Activated gamma-delta T cell treated with anti-CD3 and anti-CD28 coated beads, Interleukin-2, amount 50 U/mL, for 16 hours (primary cell): ENCODE measurements at regions not wholly inside any gene's neighbourhood (a gene's known extent, or its start where the extent isn't known, plus 50 kb on each side); places are given as distances from the start of the nearest gene placed in this dataset.
"Not testable (repeated sequence)": the region's sequence is repeated elsewhere in the genome, so short reads cannot be mapped to it uniquely, and the experiment has no call there.

ENCODE experiments used
- DNase-seq: peaks from one replicate; pipeline ENCODE4 v3.0.0-alpha.2; 2020; ENCODE audit warnings: low read depth

DNA sequence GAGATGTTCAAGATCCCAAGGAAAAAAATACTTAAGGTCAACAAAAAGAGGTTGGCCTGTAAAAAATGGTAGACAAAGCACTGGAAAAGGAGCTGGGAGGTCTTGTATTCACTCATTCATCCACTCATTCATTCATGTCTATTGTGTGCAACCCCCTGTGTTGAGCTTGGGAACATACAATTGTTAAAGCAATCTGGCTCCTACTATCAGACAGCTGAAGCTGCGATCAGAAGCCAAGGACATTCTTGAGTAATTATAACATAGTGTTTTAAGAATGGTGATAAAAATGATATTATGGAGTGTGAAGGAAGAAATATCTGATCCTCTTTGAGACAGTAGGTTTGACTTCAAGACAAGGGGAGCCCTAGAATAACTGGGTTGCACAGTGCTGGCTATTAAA, 693.4 kb downstream of the TOX3 start:
- no peak for DNase-seq

DNA sequence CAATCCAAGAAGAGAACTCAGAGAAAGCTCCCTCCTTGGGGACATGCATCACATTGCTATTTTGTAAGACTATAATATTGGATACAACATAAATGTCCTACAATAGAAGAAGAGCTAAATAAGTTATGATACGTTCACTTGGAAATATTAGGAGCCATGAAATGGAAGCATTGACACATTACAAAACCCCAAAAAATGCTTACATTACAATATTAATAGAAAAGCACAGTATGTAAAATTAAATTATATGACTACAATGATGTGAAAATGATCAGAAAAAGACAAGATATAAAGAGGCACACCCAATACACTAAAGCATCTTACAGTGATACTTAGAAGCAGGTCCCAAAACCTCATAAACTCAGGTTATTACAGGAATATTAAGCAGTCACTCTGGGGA, 694.1 kb downstream of the TOX3 start:
- DNase-seq = no peak

DNA sequence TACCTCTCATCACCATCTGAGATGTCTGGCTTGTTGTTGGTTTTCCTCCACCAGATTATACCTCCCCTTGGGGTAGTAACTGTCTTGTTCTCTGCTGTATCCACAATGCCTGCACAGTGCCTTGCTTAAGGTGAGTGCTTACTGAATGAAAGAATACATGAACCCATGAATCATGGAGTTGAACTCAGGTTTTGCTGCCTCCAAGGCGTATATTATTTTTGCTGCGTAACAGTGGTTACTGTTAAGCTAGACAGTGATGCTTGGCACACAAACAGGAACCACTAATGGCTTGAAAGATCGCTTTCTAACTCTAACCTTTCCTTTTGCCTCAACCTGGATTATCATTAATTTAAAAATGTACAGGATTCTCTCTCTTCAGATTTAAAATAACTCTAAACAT, 695.8 kb downstream of the TOX3 start:
- no peak for DNase-seq

DNA sequence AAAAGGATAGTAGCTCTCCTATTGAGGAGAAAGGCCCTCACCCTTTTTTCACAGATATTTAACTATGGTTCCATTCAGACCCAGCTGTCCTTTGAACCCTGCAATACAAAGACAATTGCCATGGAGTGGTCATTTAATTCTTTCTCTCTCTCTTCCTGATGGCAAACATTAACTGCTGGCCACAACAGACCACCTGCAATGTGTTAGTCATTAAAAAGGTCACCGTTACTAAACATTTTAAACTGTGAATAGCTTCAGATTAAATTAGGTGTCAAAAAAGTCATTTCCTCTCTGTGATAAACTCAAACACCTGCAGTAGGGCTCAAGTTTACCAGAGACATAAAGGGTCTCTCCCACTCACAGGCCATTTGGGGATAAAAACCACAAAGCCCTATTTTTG, 697.2 kb downstream of the TOX3 start:
- no peak for DNase-seq

DNA sequence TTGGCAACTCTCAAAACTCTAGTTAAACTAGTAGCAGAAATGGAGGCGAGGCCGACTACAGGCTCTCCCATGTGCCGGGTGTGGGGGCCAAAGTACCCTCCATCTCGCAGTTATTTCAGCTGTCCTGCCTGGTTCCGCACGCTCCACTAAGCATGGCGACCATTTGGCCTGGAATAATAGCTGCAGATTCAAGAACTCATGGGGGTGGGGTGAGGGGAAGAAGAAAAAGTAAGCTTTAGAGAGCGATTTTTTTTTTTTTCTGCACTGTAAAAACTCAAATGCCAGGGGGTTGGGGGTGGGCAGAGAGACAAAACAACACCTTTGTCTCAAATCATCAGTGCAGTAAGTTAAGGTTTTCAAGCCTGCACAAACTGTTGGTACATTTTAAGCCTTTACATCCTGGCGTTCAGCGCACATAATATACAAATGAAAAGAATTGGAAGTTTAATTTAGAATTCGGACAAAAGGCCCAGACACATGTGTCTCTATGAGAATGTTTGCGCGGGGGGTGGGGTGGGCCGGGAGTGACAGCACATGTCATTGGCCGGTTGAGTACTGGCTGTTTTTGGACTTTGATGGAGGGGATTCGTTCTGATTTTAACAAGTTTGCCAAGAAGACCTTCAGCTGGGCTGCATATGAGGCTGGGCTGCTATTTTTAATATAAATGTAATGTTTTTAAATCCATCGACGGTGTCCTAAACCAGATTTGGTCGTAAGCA, 694.7 kb upstream of the SALL1 start:
- no peak for DNase-seq

DNA sequence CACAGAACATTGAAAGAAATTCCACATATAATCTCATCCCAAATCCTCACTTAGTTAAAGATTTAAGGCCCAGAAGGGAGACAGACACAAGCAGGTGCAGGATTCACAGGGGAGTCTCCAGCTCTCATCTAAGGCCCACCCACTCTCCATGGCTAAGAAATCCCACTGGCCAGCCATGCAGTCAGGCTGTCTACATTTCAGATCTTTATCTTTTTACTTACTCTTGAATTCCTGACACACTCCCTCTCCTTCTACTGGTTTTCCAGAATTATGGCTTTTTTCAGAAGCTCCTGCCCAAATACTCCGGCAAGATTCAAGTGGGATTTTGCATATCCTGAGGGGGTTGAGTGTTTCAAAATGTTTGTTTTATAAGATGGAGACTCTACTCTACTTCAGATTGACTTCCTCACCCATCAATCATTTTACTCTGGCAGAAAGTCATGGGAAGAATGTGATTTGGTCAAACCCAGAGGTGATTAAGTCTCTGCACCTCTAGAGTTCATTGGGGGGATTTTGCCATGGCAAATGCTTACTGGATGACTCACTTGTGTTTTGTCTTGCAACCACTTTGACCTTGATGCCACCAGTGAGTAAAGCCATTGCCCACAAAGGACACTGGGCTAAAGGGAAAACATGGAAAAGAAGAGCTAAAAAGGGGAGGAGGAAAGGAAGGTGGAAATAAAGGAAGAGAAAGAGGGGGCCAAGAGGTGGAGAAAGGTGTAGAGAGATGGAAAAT, 688.8 kb upstream of the SALL1 start:
- no peak for DNase-seq

DNA sequence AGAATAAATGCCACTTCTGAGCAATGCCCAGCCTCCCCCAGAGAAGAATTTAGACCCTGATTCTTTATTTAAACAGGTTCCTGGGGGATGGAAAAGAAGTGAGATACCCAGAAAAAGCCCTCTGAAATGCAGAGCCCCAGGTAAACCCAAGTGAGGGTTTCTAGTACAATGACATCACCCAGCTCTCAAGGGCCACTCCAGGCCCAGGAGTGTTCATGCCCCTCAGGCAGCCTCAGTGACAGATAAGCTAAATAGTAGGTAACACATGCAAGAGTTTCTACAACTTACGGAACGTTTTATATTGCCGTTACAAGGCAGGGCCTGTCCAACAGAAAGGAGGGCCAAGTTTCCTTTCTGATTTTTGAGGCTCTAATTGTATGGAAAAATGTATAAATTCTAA, 683.7 kb upstream of the SALL1 start:
- DNase-seq = no peak

DNA sequence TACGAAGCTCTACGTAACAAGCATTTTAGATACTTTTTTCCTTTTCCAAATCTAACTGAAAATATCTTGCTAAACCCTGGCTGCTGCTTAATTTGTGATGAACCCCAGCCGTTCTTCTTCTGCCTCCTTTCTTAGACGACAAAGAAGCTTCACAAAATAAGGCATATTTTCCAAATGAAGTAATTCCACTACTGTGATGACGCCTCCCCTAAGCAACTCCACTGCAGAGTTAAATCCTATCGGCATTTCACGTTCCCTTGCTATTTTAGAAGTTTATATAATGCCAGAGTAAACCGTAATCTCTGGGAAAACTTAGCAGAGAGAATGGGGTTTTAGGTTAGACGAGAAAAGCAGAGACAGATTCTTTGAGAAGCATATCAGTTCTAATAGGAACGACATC, 683.1 kb upstream of the SALL1 start:
- DNase-seq = no peak

DNA sequence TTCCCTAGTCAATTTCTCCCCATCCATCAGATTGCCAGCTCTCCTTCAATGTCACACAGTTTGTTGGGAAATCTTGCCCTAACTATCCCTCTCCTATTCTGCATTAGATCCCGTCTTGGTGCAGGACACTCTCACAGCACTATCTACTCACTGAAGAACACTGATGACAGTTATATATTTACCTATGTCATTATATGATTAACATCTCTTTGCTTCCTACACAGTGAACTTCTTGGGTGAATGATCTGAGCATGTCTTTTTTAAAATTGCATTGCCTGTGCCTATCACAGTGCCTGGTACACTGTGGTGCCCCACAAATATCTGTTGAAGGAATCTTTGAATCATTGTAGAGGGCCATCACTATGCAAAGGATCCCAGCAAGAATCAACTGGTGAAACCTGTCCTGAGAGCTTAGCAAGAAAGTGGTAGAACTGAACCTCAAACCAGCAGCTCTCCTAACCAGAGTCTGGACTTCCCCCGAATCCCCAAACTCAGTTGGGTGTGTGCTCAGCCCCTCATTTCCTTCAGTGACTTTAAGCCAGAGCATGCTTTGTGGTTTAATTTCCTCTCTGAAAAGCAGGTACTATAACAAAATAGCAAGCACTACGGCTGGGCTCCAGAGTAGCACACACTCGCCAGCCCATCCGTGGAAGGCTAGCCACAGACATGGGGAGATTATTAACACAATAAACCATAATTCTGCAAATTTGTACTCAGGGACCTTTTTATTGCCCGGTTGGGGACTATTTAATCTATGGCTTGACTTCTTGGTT, 680.7 kb upstream of the SALL1 start:
- no peak for DNase-seq

DNA sequence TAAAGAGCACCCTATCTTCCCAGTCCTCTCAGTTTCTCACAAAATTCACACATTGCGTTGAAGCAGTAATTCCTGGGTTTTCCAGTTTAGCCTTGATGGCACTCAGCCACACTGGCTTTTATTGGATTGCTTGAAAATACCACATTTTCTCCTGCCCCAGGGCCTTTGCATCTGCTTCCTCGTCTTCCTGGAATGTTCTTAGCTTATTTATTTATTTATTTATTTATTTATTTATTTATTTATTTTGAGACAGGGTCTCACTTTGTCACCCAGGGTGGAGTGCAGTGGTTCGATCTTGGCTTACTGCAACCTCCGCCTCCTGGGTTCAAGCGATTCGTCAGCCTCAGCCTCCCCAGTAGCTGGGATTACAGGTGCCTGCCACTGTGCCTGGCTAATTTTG, 680.0 kb upstream of the SALL1 start:
- DNase-seq = not testable (repeated sequence)

DNA sequence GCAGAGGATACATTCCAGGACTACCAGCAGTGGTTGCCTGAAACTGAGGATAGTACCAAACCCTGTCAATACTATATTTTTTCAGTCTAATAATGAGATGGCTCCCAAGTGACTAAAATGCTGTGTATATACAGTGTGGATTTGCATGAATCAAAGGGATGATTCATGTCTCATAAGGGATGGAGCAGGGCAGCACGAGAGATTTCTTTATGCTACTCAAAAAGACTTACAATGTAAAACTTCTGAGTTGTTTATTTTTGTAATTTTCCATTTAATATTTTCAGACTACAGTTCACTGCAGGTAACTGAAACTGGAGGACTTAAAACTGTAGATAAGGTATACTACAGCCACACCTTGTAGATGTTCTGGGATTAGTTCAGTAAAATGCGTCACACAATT, 674.7 kb upstream of the SALL1 start:
- no peak for DNase-seq

DNA sequence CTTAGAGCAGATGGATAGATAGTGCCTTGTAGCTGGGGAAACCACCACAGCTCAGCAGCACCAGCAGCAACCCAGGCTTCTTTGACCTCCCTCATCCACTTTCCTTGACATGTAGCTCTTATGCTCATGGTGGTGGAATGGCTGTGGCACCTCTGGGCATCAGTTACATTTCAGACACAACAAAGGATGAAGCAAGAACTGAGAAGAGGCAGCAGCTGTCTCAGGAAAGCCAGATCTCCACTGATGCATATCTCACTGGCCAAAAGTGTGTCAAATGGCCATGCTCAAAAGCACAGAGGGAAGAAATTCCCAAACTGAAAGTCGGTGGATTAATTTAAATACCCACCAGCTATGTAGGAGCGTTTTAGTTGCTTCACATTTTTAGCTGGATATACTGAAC, 671.4 kb upstream of the SALL1 start:
- no peak for DNase-seq

DNA sequence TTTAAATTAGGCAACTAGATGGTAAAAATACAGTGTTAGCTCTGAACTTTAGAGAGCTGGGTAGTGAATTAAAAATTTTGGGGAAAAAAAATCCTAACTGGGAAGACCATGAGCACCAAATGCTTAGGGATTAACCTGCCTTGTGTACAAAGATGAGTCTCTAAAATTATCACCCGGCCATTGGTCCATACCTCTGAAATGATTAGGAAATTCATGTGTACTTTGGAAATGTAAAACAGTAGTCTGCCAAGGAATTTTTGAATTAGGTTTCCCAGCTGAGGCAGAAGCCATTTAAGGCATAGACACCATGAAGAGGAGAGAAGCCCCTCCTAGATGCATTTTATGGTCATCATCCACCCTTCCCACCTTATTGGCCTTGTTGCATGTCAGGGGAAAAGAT, 670.5 kb upstream of the SALL1 start:
- no peak for DNase-seq

DNA sequence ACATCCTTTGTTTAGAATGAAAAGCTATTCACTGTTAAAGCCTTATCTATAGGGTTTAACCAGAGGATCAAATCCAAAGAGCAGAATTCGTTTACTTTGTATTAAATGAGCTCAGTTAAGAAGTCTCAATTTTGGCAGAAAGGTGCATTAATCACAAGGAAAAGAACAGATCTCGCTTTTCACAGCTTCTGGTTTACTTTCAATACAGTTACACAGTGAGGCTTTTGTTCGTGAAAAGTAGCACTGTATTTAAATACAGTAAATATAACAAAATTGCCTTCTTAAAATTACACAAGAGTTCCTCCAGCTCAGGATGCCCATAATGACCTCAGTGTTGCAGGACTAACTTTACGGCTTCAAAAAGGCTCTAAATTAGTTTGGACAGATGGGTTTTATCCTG, 669.1 kb upstream of the SALL1 start:
- no peak for DNase-seq

DNA sequence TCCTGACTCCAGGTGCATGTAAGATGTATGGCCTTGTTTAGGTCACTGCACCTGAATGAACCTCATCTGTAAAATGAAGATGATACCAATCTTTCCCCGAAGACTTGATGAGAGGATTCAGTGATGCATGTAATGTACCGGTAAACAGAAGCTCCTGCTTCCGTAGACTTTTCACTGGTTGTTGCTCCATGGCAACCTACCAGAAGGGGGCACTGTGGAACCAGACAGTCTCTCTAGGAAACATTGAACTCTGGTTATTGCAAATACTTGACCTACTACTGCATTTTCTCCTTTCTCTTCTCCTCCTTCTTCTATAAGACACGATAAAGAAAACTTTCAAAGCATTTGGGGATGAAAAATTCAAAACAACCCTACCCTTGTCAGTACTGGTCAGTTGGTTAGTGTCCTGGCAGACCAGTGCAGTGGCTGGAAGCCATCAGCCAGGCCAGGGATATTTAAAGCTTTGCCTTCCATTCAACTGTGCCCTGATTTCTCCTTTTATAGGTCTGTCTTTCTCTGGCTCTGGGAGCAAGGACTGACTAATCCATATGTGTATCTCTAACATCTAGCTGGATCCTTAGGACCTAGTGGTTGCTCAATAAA, 667.4 kb upstream of the SALL1 start:
- no peak for DNase-seq

DNA sequence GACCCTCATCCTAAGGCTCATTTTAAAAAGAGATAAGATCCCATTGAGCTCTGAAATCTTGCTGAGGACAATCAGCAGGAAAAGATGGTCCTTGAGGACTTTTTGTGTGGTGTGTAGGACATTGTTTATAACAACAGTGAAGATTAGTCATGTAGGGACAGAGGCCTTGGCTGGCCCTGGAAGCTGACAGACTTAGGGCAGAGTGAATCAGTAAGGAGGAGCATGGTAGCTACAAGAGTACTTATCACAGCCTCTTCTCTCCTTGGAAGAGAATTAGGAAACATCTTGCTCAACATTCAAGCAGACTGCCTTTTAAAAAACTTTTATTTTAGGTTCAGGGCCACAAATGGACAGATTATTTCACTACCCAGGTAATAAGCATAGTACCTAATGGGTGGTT, 665.9 kb upstream of the SALL1 start:
- no peak for DNase-seq

DNA sequence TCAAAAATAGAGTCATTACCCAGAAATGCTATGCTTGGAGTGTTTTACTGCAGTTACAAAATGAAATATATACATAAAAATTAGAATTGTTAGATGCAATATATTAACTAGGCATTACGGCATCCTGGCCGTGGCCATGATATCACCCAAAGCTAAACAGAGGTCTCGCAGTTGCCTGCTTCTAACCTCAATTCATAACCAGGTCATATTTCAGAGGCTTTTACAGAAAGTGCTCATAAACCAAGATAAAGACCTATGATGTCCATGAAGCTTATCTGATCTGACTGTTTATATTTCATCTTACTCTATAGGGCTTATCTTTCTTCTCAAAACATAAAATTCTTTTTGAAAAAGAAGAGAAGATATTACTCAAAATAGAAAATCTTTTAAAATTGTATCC, 664.5 kb upstream of the SALL1 start:
- no peak for DNase-seq

DNA sequence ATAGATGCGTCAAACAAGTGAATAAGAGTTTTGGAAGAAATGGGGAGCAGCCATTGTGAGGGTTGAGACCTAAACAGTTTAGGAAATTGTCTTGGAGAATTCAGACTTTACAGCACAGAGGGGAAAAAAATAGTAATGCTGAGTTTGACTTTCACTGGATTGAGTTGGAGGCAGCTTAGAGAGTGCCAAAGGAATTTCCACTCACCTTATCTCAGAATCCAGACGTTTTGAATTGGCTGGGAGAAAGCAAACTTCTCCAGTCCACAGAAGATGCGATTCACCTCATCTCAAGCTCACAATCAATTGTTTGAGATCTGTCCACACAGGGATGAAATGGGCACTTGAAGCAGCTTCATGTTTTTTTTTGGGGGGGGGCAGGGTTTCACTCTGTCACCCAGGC, 663.5 kb upstream of the SALL1 start:
- DNase-seq = no peak

DNA sequence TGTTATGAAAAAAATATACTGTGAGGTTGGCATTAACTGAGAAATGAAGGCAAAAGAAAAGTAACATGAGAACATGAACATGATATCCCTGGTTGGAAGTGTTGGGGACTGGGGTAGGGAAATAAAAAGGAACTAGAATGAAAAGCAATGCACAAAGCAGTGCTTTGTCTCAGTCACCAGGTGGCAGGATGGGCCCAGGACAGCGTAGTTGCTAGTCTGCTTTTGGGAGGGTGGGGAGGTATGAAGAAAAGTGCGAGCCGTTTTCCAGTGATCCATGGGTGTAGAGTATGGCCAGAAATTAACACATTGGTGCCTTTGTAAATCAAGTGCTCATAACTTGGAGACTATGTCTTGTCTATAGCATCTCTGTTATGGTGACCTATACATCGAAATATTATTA, 662.5 kb upstream of the SALL1 start:
- DNase-seq = no peak

DNA sequence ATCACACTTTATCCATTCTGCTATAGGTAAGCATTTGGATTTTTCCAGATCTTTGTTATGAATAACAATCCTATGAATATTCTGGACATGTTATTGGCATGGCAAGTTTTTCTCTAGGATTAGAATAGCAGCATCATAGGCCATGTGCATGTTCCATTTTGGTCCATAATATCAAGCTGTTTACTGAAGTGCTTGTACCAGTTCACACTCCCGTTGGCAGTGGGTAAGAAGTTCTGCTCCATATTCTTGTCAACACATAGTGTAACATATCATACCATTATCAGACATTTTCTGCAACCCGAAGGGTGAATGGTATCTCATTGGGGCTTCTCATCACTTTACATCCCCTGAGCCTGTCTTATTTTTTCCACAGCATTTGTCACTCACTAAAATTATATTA, 661.9 kb upstream of the SALL1 start:
- DNase-seq = no peak

DNA sequence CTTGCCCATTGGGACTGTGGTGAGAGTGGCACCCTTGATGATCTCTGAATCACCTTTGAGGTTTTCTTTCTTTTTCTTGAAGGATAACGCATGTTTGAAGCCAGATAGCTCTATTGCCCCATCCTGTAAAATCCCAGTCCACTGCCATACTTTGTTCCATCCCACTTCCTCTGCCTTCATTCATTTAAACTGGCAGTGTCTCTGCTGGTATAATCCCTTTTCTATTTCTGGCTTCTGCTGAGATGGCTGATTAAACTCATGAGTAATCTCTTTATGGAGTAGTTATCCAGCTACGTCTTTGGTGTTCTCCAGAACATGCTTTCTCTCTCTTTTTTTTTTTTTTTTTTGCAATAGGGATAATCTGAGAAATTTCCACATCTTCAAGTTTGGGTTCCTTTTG, 656.5 kb upstream of the SALL1 start:
- DNase-seq = no peak

DNA sequence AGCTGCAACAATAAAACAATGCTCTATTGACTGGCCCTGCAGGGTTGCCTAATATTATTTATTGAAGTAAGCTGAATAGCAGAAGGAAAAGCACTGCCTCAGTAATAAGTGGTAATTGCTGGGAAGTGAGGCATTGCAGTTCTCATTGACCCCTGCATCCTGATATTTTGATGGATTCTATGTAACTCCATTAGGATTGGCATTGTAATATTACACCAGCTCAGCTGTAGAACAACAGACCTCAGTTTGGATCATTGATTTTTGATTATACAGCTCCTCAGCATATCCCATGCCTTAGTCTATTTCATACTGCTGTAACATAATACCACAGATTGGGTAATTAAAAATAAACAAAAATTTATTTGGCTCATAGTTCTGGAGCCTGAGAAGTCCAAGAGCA, 650.6 kb upstream of the SALL1 start:
- DNase-seq = no peak
